ENCODE measurements at regions not wholly inside any gene's neighbourhood (a gene's known extent, or its start where the extent isn't known, plus 50 kb on each side); places are given as distances from the start of the nearest gene placed in this dataset.

GRCh38 chr5:92459654-92460053 lies 1076.5 kb upstream of the ARRDC3 start:
- DNase-seq = no peak

- no peak for DNase-seq
Measured at GRCh38 chr5:92455011-92455410, 1071.9 kb upstream of the ARRDC3 start.

GRCh38 chr5:92444888-92445287 lies 1061.8 kb upstream of the ARRDC3 start:
- no peak for DNase-seq

GRCh38 chr5:92435781-92436180 lies 1052.7 kb upstream of the ARRDC3 start:
- no peak for DNase-seq

GRCh38 chr5:92429646-92430045 lies 1046.5 kb upstream of the ARRDC3 start:
- no peak for DNase-seq

- DNase-seq = no peak
Measured at GRCh38 chr5:92428415-92428814, 1045.3 kb upstream of the ARRDC3 start.

- no peak for DNase-seq
Measured at GRCh38 chr5:92424785-92425426, 1041.8 kb upstream of the ARRDC3 start.

GRCh38 chr5:92421942-92422341 lies 1038.8 kb upstream of the ARRDC3 start:
- DNase-seq = no peak

- DNase-seq = no peak
Measured at GRCh38 chr5:92421196-92421595, 1038.1 kb upstream of the ARRDC3 start.

GRCh38 chr5:92419261-92419660 lies 1036.1 kb upstream of the ARRDC3 start:
- DNase-seq = no peak

GRCh38 chr5:92418341-92418740 lies 1035.2 kb upstream of the ARRDC3 start:
- DNase-seq = no peak

- DNase-seq = no peak
Measured at GRCh38 chr5:92409134-92409533, 1026.0 kb upstream of the ARRDC3 start.

GRCh38 chr5:92402956-92403702 lies 1020.0 kb upstream of the ARRDC3 start:
- DNase-seq = no peak

GRCh38 chr5:92402045-92402444 lies 1018.9 kb upstream of the ARRDC3 start:
- no peak for DNase-seq

GRCh38 chr5:92401492-92401891 lies 1018.4 kb upstream of the ARRDC3 start:
- no peak for DNase-seq

GRCh38 chr5:92394936-92395335 lies 1011.8 kb upstream of the ARRDC3 start:
- no peak for DNase-seq

GRCh38 chr5:92390657-92391056 lies 1007.5 kb upstream of the ARRDC3 start:
- no peak for DNase-seq

GRCh38 chr5:92380069-92380770 lies 997.1 kb upstream of the ARRDC3 start:
- DNase-seq = no peak

GRCh38 chr5:92378966-92379611 lies 996.0 kb upstream of the ARRDC3 start:
- DNase-seq = no peak

GRCh38 chr5:92374859-92375258 lies 991.7 kb upstream of the ARRDC3 start:
- no peak for DNase-seq

GRCh38 chr5:92372766-92373165 lies 989.6 kb upstream of the ARRDC3 start:
- DNase-seq = no peak

GRCh38 chr5:92371889-92372235 lies 988.7 kb upstream of the ARRDC3 start:
- no peak for DNase-seq

GRCh38 chr5:92371171-92371888 lies 988.2 kb upstream of the ARRDC3 start:
- no peak for DNase-seq
